Activated CD8-positive, alpha-beta T cell treated with anti-CD3 and anti-CD28 coated beads for 36 hours (primary cell): ENCODE measurements at regions not wholly inside any gene's neighbourhood (a gene's known extent, or its start where the extent isn't known, plus 50 kb on each side); places are given as distances from the start of the nearest gene placed in this dataset.

Experiments used
- ATAC-seq: fragments of 200-7000 bp; cut with Tn5 transposase; one replicate; pipeline ENCODE4 v1.10.0; 2021; ENCODE audit warnings: mild to moderate bottlenecking, moderate library complexity
- CTCF ChIA-PET: fragments of 350-600 bp; sonication (Branson Sonifier 250); formaldehyde crosslinking; loops from one replicate; lab custom pipeline; 2021; ENCODE audit warnings: antibody characterized with exemption; lab: Charles Lee
- POLR2A ChIA-PET: fragments of 350-600 bp; sonication (Branson Sonifier 250); formaldehyde crosslinking; loops from one replicate; lab custom pipeline; 2021; ENCODE audit warnings: antibody characterized with exemption; lab: Charles Lee
- DNase-seq: peaks from one replicate; pipeline ENCODE4 v3.0.0-alpha.2; 2020
- H3K27ac Mint-ChIP-seq: one replicate; pipeline ENCODE4 v1.8.0; 2021; ENCODE audit warnings: mild to moderate bottlenecking, mixed read lengths
- H3K27me3 Mint-ChIP-seq: one replicate; pipeline ENCODE4 v1.8.0; 2021; ENCODE audit warnings: mixed read lengths
- H3K36me3 Mint-ChIP-seq: one replicate; pipeline ENCODE4 v1.8.0; 2021; ENCODE audit warnings: low read depth, mixed read lengths
- H3K4me1 Mint-ChIP-seq: one replicate; pipeline ENCODE4 v1.8.0; 2021; ENCODE audit warnings: low read depth, mixed read lengths
- H3K4me3 Mint-ChIP-seq: one replicate; pipeline ENCODE4 v1.8.0; 2021; ENCODE audit warnings: mild to moderate bottlenecking, moderate library complexity, mixed read lengths
- H3K9me3 Mint-ChIP-seq: one replicate; pipeline ENCODE4 v1.8.0; 2021; ENCODE audit warnings: mixed read lengths
- intact Hi-C: fragments of 100-400 bp; cut with micrococcal nuclease; formaldehyde crosslinking; loops from one replicate; pipeline ENCODE4 v1.10.0; 2022
- TF ChIP-seq, protein P1 (sequence below): fragments of 200-600 bp; IDR thresholded peaks from one replicate; pipeline ENCODE4 v1.8.0; 2022; ENCODE audit warnings: antibody characterized with exemption, mild to moderate bottlenecking

- Mint-ChIP-seq H3K27ac (no peak overlapping the region), H3K36me3 (peaks cover 2% of the 10 kb centered on the region), H3K27me3 (peaks cover 2% of the 10 kb centered on the region), H3K4me3 (no peak overlapping the region), H3K9me3 (peaks cover 13% of the 10 kb centered on the region), H3K4me1 (no peaks in the 10 kb centered on the region)
- no peak for DNase-seq
- TF ChIP-seq, protein P1, sequence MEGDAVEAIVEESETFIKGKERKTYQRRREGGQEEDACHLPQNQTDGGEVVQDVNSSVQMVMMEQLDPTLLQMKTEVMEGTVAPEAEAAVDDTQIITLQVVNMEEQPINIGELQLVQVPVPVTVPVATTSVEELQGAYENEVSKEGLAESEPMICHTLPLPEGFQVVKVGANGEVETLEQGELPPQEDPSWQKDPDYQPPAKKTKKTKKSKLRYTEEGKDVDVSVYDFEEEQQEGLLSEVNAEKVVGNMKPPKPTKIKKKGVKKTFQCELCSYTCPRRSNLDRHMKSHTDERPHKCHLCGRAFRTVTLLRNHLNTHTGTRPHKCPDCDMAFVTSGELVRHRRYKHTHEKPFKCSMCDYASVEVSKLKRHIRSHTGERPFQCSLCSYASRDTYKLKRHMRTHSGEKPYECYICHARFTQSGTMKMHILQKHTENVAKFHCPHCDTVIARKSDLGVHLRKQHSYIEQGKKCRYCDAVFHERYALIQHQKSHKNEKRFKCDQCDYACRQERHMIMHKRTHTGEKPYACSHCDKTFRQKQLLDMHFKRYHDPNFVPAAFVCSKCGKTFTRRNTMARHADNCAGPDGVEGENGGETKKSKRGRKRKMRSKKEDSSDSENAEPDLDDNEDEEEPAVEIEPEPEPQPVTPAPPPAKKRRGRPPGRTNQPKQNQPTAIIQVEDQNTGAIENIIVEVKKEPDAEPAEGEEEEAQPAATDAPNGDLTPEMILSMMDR: no peak
- CTCF ChIA-PET: interaction anchor here (0.9 to 1.2 kb wide), 2 partner anchors 9 to 16 kb away, joined by 3 read pairs; no protein-coding TSS in a partner anchor
- intact Hi-C loops: no loop called here
- POLR2A ChIA-PET: no interaction called here
- ATAC-seq: no peak
Observed at GRCh38 chr6:43950051-43950605, 177.1 kb downstream of the MRPL14 start.

- peaks cover 2% of the 10 kb centered on the region for H3K27me3 Mint-ChIP-seq
- no peak for ATAC-seq
- intact Hi-C loops: no loop called here
- peaks cover 19% of the 10 kb centered on the region for H3K9me3 Mint-ChIP-seq
- TF ChIP-seq, protein P1: no peak
- ChIA-PET POLR2A (interaction anchor here (0.7 kb wide), 1 partner anchor 17 kb away, joined by 4 read pairs; no protein-coding TSS in a partner anchor), CTCF (interaction anchor here (1.0 to 1.2 kb wide), 2 partner anchors 9 to 130 kb away, joined by 3 to 4 read pairs; no protein-coding TSS in a partner anchor)
- peaks cover 2% of the 10 kb centered on the region for H3K36me3 Mint-ChIP-seq
- H3K27ac Mint-ChIP-seq: no peak overlapping the region
- DNase-seq: no peak
- no peak overlapping the region for H3K4me3 Mint-ChIP-seq
- H3K4me1 Mint-ChIP-seq: no peaks in the 10 kb centered on the region
Observed at GRCh38 chr6:43949551-43949991, 177.7 kb downstream of the MRPL14 start.

DNA sequence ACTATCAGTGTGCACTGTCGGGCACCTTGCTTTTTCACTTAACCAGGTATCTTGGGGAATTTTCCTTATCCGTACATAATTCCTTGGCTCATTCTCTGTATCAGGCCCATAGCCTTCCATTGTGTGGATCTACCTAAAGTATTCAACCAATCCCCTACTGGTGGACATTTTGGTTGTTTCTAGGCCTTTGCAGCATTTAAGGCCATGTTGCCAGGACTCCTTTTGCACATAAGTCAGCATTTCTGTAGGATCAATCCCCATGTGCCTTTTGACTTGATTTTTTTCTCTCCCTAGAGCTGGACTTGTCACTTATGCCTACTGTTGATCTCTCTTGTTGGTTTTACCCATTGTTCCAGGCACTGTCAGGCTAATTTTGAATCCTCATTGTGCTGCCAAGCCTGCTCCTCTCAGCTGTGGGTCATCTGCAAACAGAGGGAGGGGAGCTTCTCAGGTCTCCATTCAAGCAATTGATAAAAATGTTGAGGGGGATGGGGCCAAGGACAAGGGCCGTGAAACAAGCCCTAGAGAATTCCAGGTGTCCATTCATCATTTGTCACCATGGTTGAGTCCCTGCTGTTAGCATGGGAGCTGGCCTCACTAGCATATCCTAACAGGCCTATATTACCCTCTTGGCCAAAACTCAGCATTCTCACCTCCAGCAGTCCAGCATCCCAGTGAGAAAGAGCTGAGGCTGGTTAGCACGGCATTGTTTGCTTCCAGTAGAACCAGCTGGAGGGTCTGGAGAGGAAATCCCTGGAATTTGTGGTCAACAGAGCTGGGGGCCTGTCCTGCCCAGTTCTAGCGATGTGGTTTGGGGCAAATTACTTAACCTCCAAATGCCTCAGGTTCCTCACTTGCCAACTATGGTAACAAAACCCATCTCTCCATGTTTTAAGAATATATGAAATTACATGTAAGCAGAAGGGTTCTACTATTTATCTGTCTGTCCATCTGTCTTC is 178.4 kb downstream of the MRPL14 start:
- peaks cover 25% of the 10 kb centered on the region for H3K9me3 Mint-ChIP-seq
- DNase-seq: no peak
- ChIA-PET POLR2A (interaction anchor here (0.7 kb wide), 1 partner anchor 18 kb away, joined by 4 read pairs; no protein-coding TSS in a partner anchor), CTCF (interaction anchor here (1.0 to 1.2 kb wide), 2 partner anchors 8 to 130 kb away, joined by 3 to 4 read pairs; no protein-coding TSS in a partner anchor)
- H3K4me3 Mint-ChIP-seq: no peak overlapping the region
- H3K27me3 Mint-ChIP-seq: peaks cover under 1% of the 10 kb centered on the region
- peaks cover 2% of the 10 kb centered on the region for H3K36me3 Mint-ChIP-seq
- no peak overlapping the region for H3K27ac Mint-ChIP-seq
- H3K4me1 Mint-ChIP-seq: no peaks in the 10 kb centered on the region
- no peak for ATAC-seq
- TF ChIP-seq, protein P1: no peak
- intact Hi-C loops: no loop called here

- H3K4me1 Mint-ChIP-seq: no peaks in the 10 kb centered on the region
- H3K9me3 Mint-ChIP-seq: peaks cover 25% of the 10 kb centered on the region
- intact Hi-C loops: no loop called here
- no peak for ATAC-seq
- ChIA-PET CTCF (interaction anchor here (0.8 kb wide), 1 partner anchor 53 kb away, joined by 4 read pairs; no protein-coding TSS in a partner anchor), POLR2A (no interaction called here)
- TF ChIP-seq, protein P1: no peak
- DNase-seq: no peak
- no peak overlapping the region for H3K27ac Mint-ChIP-seq
- no peaks in the 10 kb centered on the region for H3K27me3 Mint-ChIP-seq
- no peak overlapping the region for H3K4me3 Mint-ChIP-seq
- H3K36me3 Mint-ChIP-seq: peaks cover 2% of the 10 kb centered on the region
Observed at GRCh38 chr6:43947860-43948259, 177.8 kb downstream of the VEGFA start.
